DMS153 treated with DMSO at 0.1 percent for 48 hours (cell line): ENCODE measurements at regions not wholly inside any gene's neighbourhood (a gene's known extent, or its start where the extent isn't known, plus 50 kb on each side); places are given as distances from the start of the nearest gene placed in this dataset.
A peak's percentile ranks its signal among the peaks of the same experiment; 100 is the strongest.

Source experiments
- DNase-seq: peaks from one replicate; lab custom pipeline; 2025; ENCODE audit not compliant: unreplicated experiment; lab: John Stamatoyannopoulos, UW

DNA sequence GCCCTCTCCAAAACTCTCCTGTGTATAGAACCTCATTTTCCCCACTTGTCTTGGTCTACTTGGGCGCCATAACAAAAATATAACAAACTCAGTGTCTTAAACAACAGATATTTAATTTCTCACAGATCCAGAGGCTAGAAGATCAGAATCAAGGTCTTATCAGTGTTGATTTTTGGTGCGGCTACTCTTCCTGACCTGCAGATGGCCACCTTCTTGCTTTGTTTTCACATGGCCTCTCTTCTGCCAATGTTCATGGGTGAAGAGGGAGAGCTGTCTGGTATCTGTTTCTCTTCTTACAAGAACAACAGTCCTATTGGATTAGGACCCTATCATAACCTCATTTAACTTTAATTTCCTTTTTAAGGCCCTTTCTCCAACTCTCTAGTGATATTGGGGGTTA, 177.3 kb downstream of the PABPC4L start:
- no peak for DNase-seq

GRCh38 chr4:134019657-134020056, 181.9 kb downstream of the PABPC4L start:
- DNase-seq: no peak

DNA sequence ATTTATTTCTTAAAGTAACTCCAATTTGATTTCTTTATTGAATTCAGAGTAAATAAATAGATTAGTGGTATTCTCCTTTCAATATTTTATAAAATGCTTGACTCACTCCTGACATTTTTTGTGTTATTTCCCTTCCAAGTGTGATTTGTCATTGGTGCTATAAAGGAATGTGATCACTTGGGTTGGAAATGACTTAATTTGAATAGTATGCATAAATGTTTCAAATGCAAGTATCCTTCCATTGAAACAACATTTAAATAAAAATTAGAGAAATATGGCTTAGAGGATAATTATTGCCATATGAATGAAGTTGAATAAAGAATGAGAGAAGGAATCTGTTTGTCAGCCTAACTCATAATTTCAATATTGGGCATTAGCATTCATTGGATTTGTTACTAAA, 182.7 kb downstream of the PABPC4L start:
- no peak for DNase-seq

DNA sequence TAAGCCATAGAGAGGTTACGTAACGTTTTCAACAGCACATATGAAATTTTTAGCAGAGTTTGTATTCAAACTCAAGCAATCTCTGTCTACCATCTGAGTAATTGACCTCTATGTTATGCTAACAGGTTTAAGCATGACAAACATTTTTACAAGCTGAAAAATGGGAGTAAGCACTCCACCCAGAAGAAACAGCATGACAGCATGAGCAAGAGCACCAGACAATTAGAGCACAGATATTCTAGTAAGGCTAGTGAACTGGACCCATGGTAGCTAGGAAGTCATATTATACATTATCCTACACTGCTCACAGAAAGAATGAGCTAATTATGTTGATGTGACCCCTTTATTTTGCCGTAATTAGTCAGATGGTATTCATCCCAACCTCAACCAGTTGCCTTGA, 200.5 kb downstream of the PABPC4L start:
- DNase-seq: no peak

GRCh38 chr4:133997436-133997835, 204.2 kb downstream of the PABPC4L start:
- DNase-seq: no peak

- DNase-seq: no peak
Observed at GRCh38 chr4:133996431-133997121, 205.0 kb downstream of the PABPC4L start.

GRCh38 chr4:133995243-133995960, 206.2 kb downstream of the PABPC4L start:
- no peak for DNase-seq

DNA sequence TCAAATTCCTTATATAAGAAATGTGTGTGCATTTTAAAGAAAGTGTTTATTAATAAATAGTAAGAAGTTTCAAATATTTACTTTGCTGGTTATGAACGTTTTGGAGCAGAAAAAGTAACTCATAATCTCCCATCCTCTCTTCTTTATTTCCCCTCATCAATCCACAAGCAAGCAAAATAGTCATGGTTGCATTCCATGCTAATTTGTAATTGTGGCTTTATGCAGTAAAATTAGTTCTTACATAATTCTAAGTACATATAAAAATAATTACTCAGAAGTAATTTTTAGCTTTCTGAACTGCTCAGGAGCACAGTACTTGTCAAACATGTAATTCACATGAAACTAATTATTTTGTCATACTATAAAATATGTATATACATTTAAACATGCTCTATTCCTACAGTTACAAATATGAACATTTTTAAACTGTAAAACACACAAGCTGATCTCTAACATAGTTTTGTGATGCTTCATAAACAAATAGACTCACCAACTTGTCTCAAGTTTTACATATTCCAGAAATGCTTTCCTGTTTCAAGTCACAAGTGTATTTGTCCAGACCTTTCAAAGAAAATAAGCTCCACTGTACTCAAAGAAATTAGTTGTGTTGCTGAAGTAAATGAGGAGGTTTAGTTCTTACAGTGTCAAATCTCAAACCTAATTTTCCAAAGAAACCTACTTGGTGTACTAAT, 218.9 kb downstream of the PABPC4L start:
- no peak for DNase-seq

DNA sequence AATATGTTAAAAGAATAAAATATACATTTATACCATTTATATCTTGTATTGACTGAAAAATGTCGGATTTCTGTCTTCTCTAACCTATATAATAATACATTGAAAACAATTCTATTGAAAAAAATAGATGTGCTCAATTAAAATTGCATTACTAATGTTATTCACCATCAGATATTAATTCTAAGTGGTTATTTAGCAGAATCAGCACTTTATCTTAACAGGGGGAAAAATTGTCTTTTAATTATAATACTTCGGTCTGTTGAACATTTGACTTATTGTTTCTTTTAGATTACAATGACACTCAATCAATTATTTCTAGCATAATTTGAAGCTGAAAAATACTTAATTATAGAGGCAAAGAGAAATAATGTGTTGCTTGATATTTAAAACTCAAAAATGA, 220.3 kb downstream of the PABPC4L start:
- DNase-seq: no peak

- DNase-seq: peak; percentile 80
Observed at GRCh38 chr4:133972586-133972985, 229.0 kb downstream of the PABPC4L start.

- peak; percentile 82 for DNase-seq
Observed at GRCh38 chr4:133969202-133969848, 232.3 kb downstream of the PABPC4L start.

DNA sequence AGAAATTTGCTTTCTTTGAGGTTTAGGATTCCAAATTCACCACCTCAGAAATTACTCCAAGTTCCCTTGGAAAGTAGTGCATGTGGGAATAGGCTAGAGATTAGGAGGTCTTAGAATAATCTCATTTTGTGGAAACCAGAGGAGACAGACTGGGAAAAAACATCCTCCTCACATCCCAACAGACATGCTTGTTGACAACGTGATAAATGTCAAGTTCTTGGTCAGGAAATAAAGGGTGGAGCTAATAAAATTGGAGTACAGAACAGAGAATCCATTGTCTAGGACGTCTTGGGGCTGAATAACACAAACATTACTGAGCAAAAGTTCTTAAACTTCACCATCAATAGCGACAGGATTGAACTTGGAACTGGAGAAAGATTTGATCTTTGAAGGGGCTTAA, 233.4 kb downstream of the PABPC4L start:
- DNase-seq: no peak

- DNase-seq: no peak
Observed at GRCh38 chr4:133960975-133961374, 240.6 kb downstream of the PABPC4L start.

- DNase-seq: no peak
Observed at GRCh38 chr4:133943081-133943480, 258.5 kb downstream of the PABPC4L start.

DNA sequence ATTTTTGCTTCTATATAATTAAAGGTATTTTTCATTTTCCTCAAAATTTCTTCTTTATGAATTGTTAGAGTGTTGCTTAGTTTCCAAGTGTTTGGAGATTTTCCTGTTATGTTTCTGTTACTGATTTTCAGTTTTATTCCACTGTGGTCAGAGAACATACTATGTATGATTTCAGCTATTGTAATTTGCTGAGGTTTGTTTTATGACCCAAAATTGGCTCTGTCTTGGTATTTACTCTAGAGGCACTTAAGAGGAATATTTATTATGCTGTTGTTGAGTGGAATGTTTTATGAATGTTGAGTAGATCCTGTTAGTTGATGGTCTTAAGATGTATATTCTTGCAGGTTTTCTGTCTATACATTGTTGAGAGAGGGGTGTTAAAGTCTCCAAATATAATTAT, 263.5 kb downstream of the PABPC4L start:
- no peak for DNase-seq

GRCh38 chr4:133929531-133930239, 271.9 kb downstream of the PABPC4L start:
- no peak for DNase-seq

DNA sequence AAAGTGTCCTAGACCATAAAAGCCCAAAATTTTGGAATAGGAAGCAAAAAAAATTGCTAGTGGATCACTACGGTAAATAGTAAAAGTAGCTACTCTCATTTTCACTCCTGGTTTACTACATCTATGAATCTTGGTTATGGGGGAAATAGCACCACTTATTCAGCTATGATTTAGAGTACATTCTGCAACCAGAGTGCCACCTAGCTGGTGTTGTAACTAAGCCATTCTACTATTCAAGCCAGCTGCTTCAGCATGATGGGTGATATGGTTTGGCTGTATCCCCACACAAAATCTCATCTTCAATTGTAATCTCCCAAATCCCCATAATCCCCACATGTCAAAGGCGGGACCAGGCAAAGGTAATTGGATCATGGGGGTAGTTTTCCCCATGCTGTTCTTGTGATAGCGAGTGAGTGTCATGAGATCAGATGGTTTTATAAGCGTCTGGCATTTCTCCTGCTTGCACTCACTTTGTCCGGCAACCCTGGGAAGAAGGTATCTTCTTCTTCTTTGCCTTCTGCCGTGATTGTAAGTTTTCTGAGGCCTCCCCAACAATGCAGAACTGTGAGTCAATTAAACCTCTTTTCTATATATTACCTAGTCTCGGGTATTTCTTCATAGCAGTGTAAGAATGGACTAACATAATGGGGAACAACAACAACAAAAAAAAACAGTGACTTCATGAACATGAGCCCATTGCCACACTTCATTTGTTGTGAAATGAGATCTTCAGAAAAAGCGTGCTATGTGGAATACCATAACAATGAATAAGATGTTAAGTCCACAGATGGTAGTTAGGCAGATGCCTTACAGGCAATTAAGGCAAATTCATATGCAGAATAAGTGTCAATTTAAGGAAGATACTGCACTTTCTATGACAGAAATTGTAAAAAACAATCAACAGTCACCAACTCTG, 280.1 kb downstream of the PABPC4L start:
- DNase-seq: no peak

GRCh38 chr4:133920236-133920635, 281.4 kb downstream of the PABPC4L start:
- DNase-seq: no peak

GRCh38 chr4:133910165-133910564, 291.4 kb downstream of the PABPC4L start:
- no peak for DNase-seq

- DNase-seq: no peak
Observed at GRCh38 chr4:133903029-133903428, 298.6 kb downstream of the PABPC4L start.
